ENCODE measurements at regions not wholly inside any gene's neighbourhood (a gene's known extent, or its start where the extent isn't known, plus 50 kb on each side); places are given as distances from the start of the nearest gene placed in this dataset.

GRCh38 chr12:92541731-92542130 is 161.1 kb upstream of the PLEKHG7 start:
- no peaks in the 10 kb centered on the region for H3K27me3 Mint-ChIP-seq (ENCODE audit: insufficient read depth, unreplicated experiment)
- no peaks in the 10 kb centered on the region for H3K36me3 Mint-ChIP-seq (ENCODE audit: insufficient read depth, unreplicated experiment)
- H3K4me1 Mint-ChIP-seq (ENCODE audit: insufficient read depth, unreplicated experiment) = peaks cover 9% of the 10 kb centered on the region
- CTCF ChIA-PET = interaction anchor here (0.8 kb wide), 1 partner anchor 9 kb away, joined by 5 read pairs; no protein-coding TSS in a partner anchor
- TF ChIP-seq CTCF (IDR thresholded peaks at IDR 0.05; ENCODE audit: unreplicated experiment) = no peak
- no peak overlapping the region for H3K27ac Mint-ChIP-seq (ENCODE audit: low read depth, unreplicated experiment)
- intact Hi-C loops (cut with micrococcal nuclease) = no loop called here
- POLR2A ChIA-PET = interaction anchor here (0.8 to 1.4 kb wide), 2 partner anchors 10 to 397 kb away, joined by 4 read pairs; no protein-coding TSS in a partner anchor
- BruUV-seq (replicated peaks) = no TSS peak
- DNase-seq (ENCODE audit: unreplicated experiment) = no peak
- no peaks in the 10 kb centered on the region for H3K9me3 Mint-ChIP-seq (ENCODE audit: unreplicated experiment)
- H3K4me3 Mint-ChIP-seq (ENCODE audit: unreplicated experiment) = no peak overlapping the region

DNA sequence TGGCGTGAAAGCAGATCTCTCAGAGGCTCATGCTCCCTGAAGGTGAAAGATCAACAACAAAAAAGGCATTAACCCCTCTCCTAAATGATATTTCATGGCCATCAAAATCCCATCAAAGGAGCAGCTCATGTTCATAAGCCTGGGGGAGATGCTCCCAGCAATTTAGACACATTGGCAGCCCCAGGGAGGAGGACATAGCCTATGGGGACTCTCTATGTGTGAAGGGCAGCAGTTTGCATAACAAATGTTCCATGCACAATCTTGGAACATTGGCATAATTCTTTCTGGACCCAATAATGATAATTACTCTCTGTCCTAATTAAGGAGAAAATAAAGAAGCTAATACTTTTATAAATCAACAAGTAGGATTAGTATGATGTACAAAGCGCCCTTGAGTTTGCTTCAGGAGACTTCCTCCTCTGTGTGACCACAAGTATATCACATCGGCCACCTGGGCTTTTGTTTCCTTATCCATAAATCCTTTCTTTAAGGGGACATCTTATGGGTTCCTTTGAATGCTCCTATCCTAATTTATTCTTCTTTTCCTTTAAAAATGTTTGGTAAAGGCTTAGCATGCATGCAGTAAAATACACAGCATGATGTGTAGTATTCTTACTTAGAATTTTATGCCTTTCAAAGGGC is 161.9 kb upstream of the PLEKHG7 start:
- Mint-ChIP-seq H3K27ac (ENCODE audit: low read depth, unreplicated experiment) (no peak overlapping the region), H3K9me3 (ENCODE audit: unreplicated experiment) (no peaks in the 10 kb centered on the region), H3K27me3 (ENCODE audit: insufficient read depth, unreplicated experiment) (no peaks in the 10 kb centered on the region), H3K36me3 (ENCODE audit: insufficient read depth, unreplicated experiment) (no peaks in the 10 kb centered on the region), H3K4me3 (ENCODE audit: unreplicated experiment) (no peak overlapping the region), H3K4me1 (ENCODE audit: insufficient read depth, unreplicated experiment) (peaks cover 9% of the 10 kb centered on the region)
- ChIA-PET CTCF (interaction anchor here (0.8 kb wide), 1 partner anchor 10 kb away, joined by 5 read pairs; no protein-coding TSS in a partner anchor), POLR2A (interaction anchor here (0.6 to 1.4 kb wide), 2 partner anchors 10 to 886 kb away, joined by 4 to 5 read pairs; no protein-coding TSS in a partner anchor)
- no peak for TF ChIP-seq CTCF (IDR thresholded peaks at IDR 0.05; ENCODE audit: unreplicated experiment)
- BruUV-seq (replicated peaks) = no TSS peak
- intact Hi-C loops (cut with micrococcal nuclease) = no loop called here
- no peak for DNase-seq (ENCODE audit: unreplicated experiment)

- no peak for DNase-seq (ENCODE audit: unreplicated experiment)
- BruUV-seq (replicated peaks) = no TSS peak
- Mint-ChIP-seq H3K36me3 (ENCODE audit: insufficient read depth, unreplicated experiment) (no peaks in the 10 kb centered on the region), H3K27ac (ENCODE audit: low read depth, unreplicated experiment) (peak overlapping the region; percentile 65), H3K9me3 (ENCODE audit: unreplicated experiment) (no peaks in the 10 kb centered on the region), H3K4me1 (ENCODE audit: insufficient read depth, unreplicated experiment) (peaks cover 9% of the 10 kb centered on the region), H3K27me3 (ENCODE audit: insufficient read depth, unreplicated experiment) (no peaks in the 10 kb centered on the region), H3K4me3 (ENCODE audit: unreplicated experiment) (no peak overlapping the region)
- intact Hi-C loops (cut with micrococcal nuclease) = no loop called here
- TF ChIP-seq CTCF (IDR thresholded peaks at IDR 0.05; ENCODE audit: unreplicated experiment) = no peak
- CTCF ChIA-PET = no interaction called here
- POLR2A ChIA-PET = interaction anchor here (1.4 kb wide), 1 partner anchor 11 kb away, joined by 4 read pairs; no protein-coding TSS in a partner anchor
These were observed 162.6 kb upstream of the PLEKHG7 start for GRCh38 chr12:92539976-92540781.

DNA sequence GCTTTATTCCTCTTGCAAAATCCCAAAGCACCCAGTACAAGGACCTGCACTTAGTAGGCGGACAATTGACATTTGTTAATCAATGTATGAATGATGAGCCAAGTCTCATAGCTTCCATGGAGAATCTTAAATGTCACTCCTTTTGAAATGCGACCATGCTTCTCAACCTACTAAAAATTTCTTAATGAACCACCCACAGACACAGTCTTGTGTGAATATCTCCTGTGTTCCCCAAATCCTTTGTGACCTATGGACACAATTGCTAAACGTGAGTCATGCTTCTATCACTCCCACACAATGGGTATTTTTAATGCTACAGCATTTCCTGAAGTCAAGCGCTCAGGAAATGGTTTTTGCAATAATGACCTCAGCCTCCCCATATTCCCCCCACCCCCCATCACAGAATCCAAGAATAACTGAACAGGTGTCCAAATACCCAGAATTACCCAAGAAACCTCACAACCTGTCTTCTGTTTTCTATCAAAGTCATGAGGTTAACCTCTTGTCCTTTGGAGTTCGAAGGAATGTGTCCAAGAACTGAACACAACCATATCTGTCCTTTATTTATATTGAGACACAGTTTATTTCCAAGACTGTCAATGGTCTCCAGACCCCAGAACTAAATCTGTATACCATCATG is 163.6 kb upstream of the PLEKHG7 start:
- no peak for TF ChIP-seq CTCF (IDR thresholded peaks at IDR 0.05; ENCODE audit: unreplicated experiment)
- H3K4me1 Mint-ChIP-seq (ENCODE audit: insufficient read depth, unreplicated experiment) = peaks cover 9% of the 10 kb centered on the region
- ChIA-PET CTCF (no interaction called here), POLR2A (no interaction called here)
- H3K9me3 Mint-ChIP-seq (ENCODE audit: unreplicated experiment) = no peaks in the 10 kb centered on the region
- no peaks in the 10 kb centered on the region for H3K36me3 Mint-ChIP-seq (ENCODE audit: insufficient read depth, unreplicated experiment)
- intact Hi-C loops (cut with micrococcal nuclease) = no loop called here
- no peak overlapping the region for H3K4me3 Mint-ChIP-seq (ENCODE audit: unreplicated experiment)
- H3K27ac Mint-ChIP-seq (ENCODE audit: low read depth, unreplicated experiment) = peak overlapping the region; percentile 65
- BruUV-seq (replicated peaks) = no TSS peak
- H3K27me3 Mint-ChIP-seq (ENCODE audit: insufficient read depth, unreplicated experiment) = no peaks in the 10 kb centered on the region
- peak; percentile 95 for DNase-seq (ENCODE audit: unreplicated experiment)

All from MCF 10A (cell line).